Caco-2 (cell line): ENCODE measurements at regions not wholly inside any gene's neighbourhood (a gene's known extent, or its start where the extent isn't known, plus 50 kb on each side); places are given as distances from the start of the nearest gene placed in this dataset.

Experiments
- BruUV-seq: library from RNA; stranded (reverse); fragments of 400-500 nt; replicated peaks from 2 replicates; lab custom pipeline; 2021; lab: Mats Ljungman, UMichigan
- CTCF ChIA-PET: fragments of 300-600 bp; sonication (Branson Sonifier 250); formaldehyde crosslinking; loops from one replicate; lab custom pipeline; 2022; ENCODE audit warnings: antibody characterized with exemption; lab: Charles Lee
- POLR2A ChIA-PET: fragments of 300-600 bp; sonication (Branson Sonifier 250); formaldehyde crosslinking; loops from one replicate; lab custom pipeline; 2022; ENCODE audit warnings: antibody characterized with exemption; lab: Charles Lee
- DNase-seq, 2 experiments: peaks; one replicate each; pipeline versions ENCODE4 v3.0.0 to v3.0.0-alpha.2; 2020 to 2022
- H3K27me3 ChIP-seq: replicated peaks from 2 replicates; pipeline ENCODE4 v1.6.0; 2011; ENCODE audit warnings: low read length; ENCODE audit not compliant: control insufficient read depth, insufficient read depth
- H3K36me3 ChIP-seq: 2 replicates; pipeline ENCODE4 v1.5.1; 2011; ENCODE audit warnings: low read length; ENCODE audit not compliant: control insufficient read depth, insufficient read depth
- H3K4me1 ChIP-seq: fragments of 250-450 bp; sonication (Bioruptor Pico); 2 replicates; pipeline ENCODE4 v1.5.1; 2020; ENCODE audit warnings: mild to moderate bottlenecking
- H3K4me3 ChIP-seq: 2 replicates; pipeline ENCODE4 v1.5.1; 2011; ENCODE audit warnings: low read depth, mild to moderate bottlenecking, control low read depth, low read length
- H3K9me3 ChIP-seq: fragments of 250-450 bp; sonication (Bioruptor Pico); 2 replicates; pipeline ENCODE4 v1.5.1; 2020; ENCODE audit warnings: mild to moderate bottlenecking, moderate library complexity
- H3K27ac Mint-ChIP-seq: one replicate; pipeline ENCODE4 v1.8.0; 2022; ENCODE audit warnings: mixed read lengths; ENCODE audit not compliant: unreplicated experiment
- H3K27me3 Mint-ChIP-seq: one replicate; pipeline ENCODE4 v1.8.0; 2022; ENCODE audit warnings: mixed read lengths; ENCODE audit not compliant: insufficient read depth, unreplicated experiment
- H3K36me3 Mint-ChIP-seq: one replicate; pipeline ENCODE4 v1.8.0; 2022; ENCODE audit warnings: mild to moderate bottlenecking, mixed read lengths; ENCODE audit not compliant: insufficient read depth, unreplicated experiment
- H3K4me1 Mint-ChIP-seq: one replicate; pipeline ENCODE4 v1.8.0; 2022; ENCODE audit warnings: low read depth, mixed read lengths; ENCODE audit not compliant: unreplicated experiment
- H3K4me3 Mint-ChIP-seq: one replicate; pipeline ENCODE4 v1.8.0; 2022; ENCODE audit warnings: mild to moderate bottlenecking, moderate library complexity, mixed read lengths; ENCODE audit not compliant: unreplicated experiment
- H3K9me3 Mint-ChIP-seq: one replicate; pipeline ENCODE4 v1.8.0; 2022; ENCODE audit warnings: mixed read lengths; ENCODE audit not compliant: unreplicated experiment
- CTCF ChIP-seq, 2 experiments: fragments of 200-600 bp in 1 of 2; IDR thresholded peaks; 1 replicate in 1 of 2; 2 replicates in 1 of 2; pipeline versions ENCODE4 v1.5.1 to v1.8.0; 2011 to 2022; ENCODE audit warnings: antibody characterized with exemption in 1 of 2, control low read depth in 1 of 2, inconsistent platforms in 1 of 2, low read depth in 1 of 2, low read length in 1 of 2, mild to moderate bottlenecking in 1 of 2, moderate library complexity in 1 of 2; ENCODE audit not compliant: insufficient read depth in 1 of 2, severe bottlenecking in 1 of 2, unreplicated experiment in 1 of 2
- intact Hi-C: fragments of 100-400 bp; cut with micrococcal nuclease; formaldehyde crosslinking; loops from one replicate; pipeline ENCODE4 v1.10.0; 2022; ENCODE audit not compliant: unreplicated experiment

- no peaks in the 10 kb centered on the region for H3K36me3 ChIP-seq
- no peaks in the 10 kb centered on the region for H3K4me1 ChIP-seq
- peaks cover 25% of the 10 kb centered on the region for H3K27me3 Mint-ChIP-seq
- H3K9me3 ChIP-seq, result no peaks in the 10 kb centered on the region
- ChIA-PET POLR2A (no interaction called here), CTCF (no interaction called here)
- intact Hi-C loops, result no loop called here
- no peaks in the 10 kb centered on the region for H3K27me3 ChIP-seq
- no peaks in the 10 kb centered on the region for H3K4me1 Mint-ChIP-seq
- no TSS peak for BruUV-seq
- H3K4me3 Mint-ChIP-seq, result no peak overlapping the region
- TF ChIP-seq CTCF (IDR thresholded peaks at IDR 0.05; ENCODE audit: insufficient read depth in 1 of 2, low read depth in 1 of 2, low read length in 1 of 2, severe bottlenecking in 1 of 2, unreplicated experiment in 1 of 2), result no peak
- no peak overlapping the region for H3K27ac Mint-ChIP-seq
- H3K4me3 ChIP-seq, result no peak overlapping the region
- no peak for DNase-seq
- no peaks in the 10 kb centered on the region for H3K36me3 Mint-ChIP-seq
- H3K9me3 Mint-ChIP-seq, result no peaks in the 10 kb centered on the region
Measured at GRCh38 chr16:73483934-73484711, 436.2 kb upstream of the ZFHX3 start.

- CTCF ChIA-PET, result no interaction called here
- intact Hi-C loops, result no loop called here
- POLR2A ChIA-PET, result no interaction called here
- Mint-ChIP-seq H3K4me1 (no peaks in the 10 kb centered on the region), H3K27me3 (peaks cover 25% of the 10 kb centered on the region), H3K27ac (no peak overlapping the region), H3K36me3 (no peaks in the 10 kb centered on the region), H3K9me3 (no peaks in the 10 kb centered on the region), H3K4me3 (no peak overlapping the region)
- H3K27me3 ChIP-seq, result no peaks in the 10 kb centered on the region
- H3K4me1 ChIP-seq, result no peaks in the 10 kb centered on the region
- H3K36me3 ChIP-seq, result no peaks in the 10 kb centered on the region
- TF ChIP-seq CTCF (IDR thresholded peaks at IDR 0.05; ENCODE audit: insufficient read depth in 1 of 2, low read depth in 1 of 2, low read length in 1 of 2, severe bottlenecking in 1 of 2, unreplicated experiment in 1 of 2), result no peak
- no peak overlapping the region for H3K4me3 ChIP-seq
- BruUV-seq, result no TSS peak
- no peak for DNase-seq
- H3K9me3 ChIP-seq, result no peaks in the 10 kb centered on the region
Measured at GRCh38 chr16:73483076-73483791, 435.3 kb upstream of the ZFHX3 start.

GRCh38 chr16:73482310-73482709 lies 434.4 kb upstream of the ZFHX3 start:
- intact Hi-C loops, result no loop called here
- Mint-ChIP-seq H3K9me3 (no peaks in the 10 kb centered on the region), H3K27ac (no peak overlapping the region), H3K36me3 (no peaks in the 10 kb centered on the region), H3K4me1 (no peaks in the 10 kb centered on the region), H3K4me3 (no peak overlapping the region), H3K27me3 (peaks cover 25% of the 10 kb centered on the region)
- no peak for TF ChIP-seq CTCF (IDR thresholded peaks at IDR 0.05; ENCODE audit: insufficient read depth in 1 of 2, low read depth in 1 of 2, low read length in 1 of 2, severe bottlenecking in 1 of 2, unreplicated experiment in 1 of 2)
- no peaks in the 10 kb centered on the region for H3K36me3 ChIP-seq
- no TSS peak for BruUV-seq
- no peaks in the 10 kb centered on the region for H3K4me1 ChIP-seq
- no peak for DNase-seq
- no peaks in the 10 kb centered on the region for H3K27me3 ChIP-seq
- no peaks in the 10 kb centered on the region for H3K9me3 ChIP-seq
- no peak overlapping the region for H3K4me3 ChIP-seq
- ChIA-PET POLR2A (no interaction called here), CTCF (no interaction called here)
